GM12891 (cell line): ENCODE measurements at regions not wholly inside any gene's neighbourhood (a gene's known extent, or its start where the extent isn't known, plus 50 kb on each side); places are given as distances from the start of the nearest gene placed in this dataset.

Source experiments
- POLR2A ChIP-seq: IDR thresholded peaks from 2 replicates; pipeline ENCODE4 v1.6.1; 2011; ENCODE audit warnings: low read depth, low read length, control low read depth
- POLR2AphosphoS5 ChIP-seq: IDR thresholded peaks from 2 replicates; pipeline ENCODE4 v1.6.1; 2011; ENCODE audit warnings: low read depth, low read length, control low read depth
- TAF1 ChIP-seq: IDR thresholded peaks from 2 replicates; pipeline ENCODE4 v1.6.1; 2011; ENCODE audit warnings: low read depth, low read length, control low read depth

DNA sequence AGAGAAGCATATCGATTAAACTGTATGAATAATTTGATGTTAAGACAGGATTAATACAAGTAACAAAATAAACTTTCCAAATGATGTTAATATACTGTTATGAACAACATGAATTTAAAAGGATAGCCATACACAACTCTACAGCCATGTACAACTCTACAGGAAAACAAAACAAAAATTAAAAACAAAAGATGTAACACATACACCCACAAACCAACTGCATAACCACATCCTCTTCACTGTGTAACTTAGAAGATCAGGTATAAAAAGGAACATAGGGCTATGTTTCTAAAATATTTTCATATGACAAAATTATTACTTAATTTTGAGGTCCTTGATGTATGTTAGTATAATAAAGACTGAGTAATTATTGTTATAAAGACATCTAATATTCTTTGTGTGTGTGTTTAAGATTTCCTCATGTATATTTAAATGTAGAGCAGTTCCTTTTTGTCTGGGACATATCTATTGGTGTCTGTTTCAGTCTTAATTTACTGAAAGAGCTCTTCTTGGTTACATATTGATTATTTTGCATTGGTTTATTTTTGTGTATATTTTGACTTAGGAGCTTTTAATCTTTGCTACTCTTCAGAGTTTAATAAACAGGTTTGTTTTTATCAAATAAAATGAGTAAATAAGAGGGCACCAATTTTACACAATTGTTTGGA is 966.8 kb upstream of the CTNND2 start:
- TF ChIP-seq POLR2A (no peak), TAF1 (no peak), POLR2AphosphoS5 (no peak)
